Keratinocyte (primary cell): ENCODE measurements at regions not wholly inside any gene's neighbourhood (a gene's known extent, or its start where the extent isn't known, plus 50 kb on each side); places are given as distances from the start of the nearest gene placed in this dataset.

Experiments
- DNase-seq: peaks from one replicate; pipeline ENCODE4 v3.0.0-alpha.2; 2011; ENCODE audit warnings: low read depth, missing footprints, low spot score
- FAIRE-seq: peaks from 2 replicates; lab custom pipeline; 2011; peaks lifted over from hg19 to GRCh38; lab: Jason Lieb, UNC
- H2AFZ ChIP-seq: 2 replicates; pipeline ENCODE4 v1.6.0; 2012; ENCODE audit warnings: low read length, control low read depth, inconsistent platforms; ENCODE audit not compliant: control insufficient read depth
- H3K27ac ChIP-seq: 2 replicates; pipeline ENCODE4 v1.5.1; 2011; ENCODE audit warnings: low read length; ENCODE audit not compliant: control insufficient read depth, insufficient read depth
- H3K27me3 ChIP-seq: 3 replicates; pipeline ENCODE4 v1.6.0; 2011; ENCODE audit warnings: low read length; ENCODE audit not compliant: control insufficient read depth, insufficient read depth; ENCODE audit errors: extremely low read depth
- H3K36me3 ChIP-seq, 2 experiments: 2 replicates in 1 of 2; 3 replicates in 1 of 2; pipeline ENCODE4 v1.5.1; 2011; ENCODE audit warnings: low read length in 2 of 2, mild to moderate bottlenecking in 1 of 2; ENCODE audit not compliant: control insufficient read depth in 2 of 2, insufficient read depth in 2 of 2; ENCODE audit errors: extremely low read depth in 1 of 2
- H3K4me1 ChIP-seq: 3 replicates; pipeline ENCODE4 v1.5.1; 2011; ENCODE audit warnings: low read length; ENCODE audit not compliant: control insufficient read depth, insufficient read depth; ENCODE audit errors: extremely low read depth
- H3K4me2 ChIP-seq: 3 replicates; pipeline ENCODE4 v1.6.0; 2011; ENCODE audit warnings: low read depth, low read length; ENCODE audit not compliant: control insufficient read depth, insufficient read depth; ENCODE audit errors: extremely low read depth
- H3K4me3 ChIP-seq, 3 experiments: fragments of 200-600 bp in 1 of 3; sonication (generic) in 1 of 3; 2 replicates in 2 of 3; 3 replicates in 1 of 3; pipeline ENCODE4 v1.5.1; 2011 to 2016; ENCODE audit warnings: low read length in 3 of 3, mild to moderate bottlenecking in 3 of 3, control low read depth in 2 of 3, inconsistent platforms in 1 of 3, low read depth in 1 of 3, mixed read lengths in 1 of 3, mixed run types in 1 of 3, moderate library complexity in 1 of 3; ENCODE audit not compliant: control insufficient read depth in 2 of 3, insufficient read depth in 2 of 3; ENCODE audit errors: extremely low read depth in 1 of 3
- H3K79me2 ChIP-seq: 2 replicates; pipeline ENCODE4 v1.6.0; 2012; ENCODE audit warnings: low read length; ENCODE audit not compliant: control insufficient read depth, insufficient read depth
- H3K9ac ChIP-seq: 3 replicates; pipeline ENCODE4 v1.6.0; 2011; ENCODE audit warnings: low read length; ENCODE audit not compliant: control insufficient read depth, insufficient read depth; ENCODE audit errors: extremely low read depth
- H3K9me1 ChIP-seq: 3 replicates; pipeline ENCODE4 v1.6.0; 2011; ENCODE audit warnings: low read length; ENCODE audit not compliant: control insufficient read depth, insufficient read depth; ENCODE audit errors: extremely low read depth
- H3K9me3 ChIP-seq: 2 replicates; pipeline ENCODE4 v1.5.1; 2012; ENCODE audit warnings: low read depth, low read length; ENCODE audit not compliant: control insufficient read depth
- H4K20me1 ChIP-seq: 3 replicates; pipeline ENCODE4 v1.6.0; 2011; ENCODE audit warnings: low read length; ENCODE audit not compliant: control insufficient read depth, insufficient read depth; ENCODE audit errors: extremely low read depth
- CTCF ChIP-seq, 3 experiments: IDR thresholded peaks in 1 of 3; conservative IDR thresholded peaks in 1 of 3; optimal IDR thresholded peaks in 1 of 3; 2 replicates in 2 of 3; 3 replicates in 1 of 3; pipeline versions ENCODE3 to v1.5.1; 2011; ENCODE audit warnings: low read length in 3 of 3, mild to moderate bottlenecking in 3 of 3, moderate library complexity in 2 of 3, control low read depth in 1 of 3, inconsistent platforms in 1 of 3; ENCODE audit not compliant: insufficient read depth in 2 of 3; ENCODE audit errors: extremely low read depth in 1 of 3
- EZH2 ChIP-seq: IDR thresholded peaks from one replicate; pipeline ENCODE4 v1.6.1; 2012; ENCODE audit warnings: inconsistent platforms, mild to moderate bottlenecking, low read length, moderate library complexity
- dilution Hi-C: fragments of 300-500 bp; cut with MboI; formaldehyde crosslinking; loops from one replicate; pipeline ENCODE4 v1.7.0; 2020; ENCODE audit warnings: low sequenced_read_pairs; ENCODE audit not compliant: extremely low pct_ligation_motif_present

GRCh38 chr3:152109038-152109437 lies 159.7 kb upstream of the MBNL1 start:
- Histone ChIP-seq H3K4me1 (no peaks in the 10 kb centered on the region), H3K9ac (no peak overlapping the region), H3K36me3 (no peaks in the 10 kb centered on the region), H3K4me2 (no peak overlapping the region), H2AFZ (no peak overlapping the region), H3K27me3 (no peaks in the 10 kb centered on the region), H3K9me3 (no peaks in the 10 kb centered on the region), H3K27ac (no peak overlapping the region), H3K9me1 (no peaks in the 10 kb centered on the region), H3K4me3 (no peak overlapping the region), H4K20me1 (no peaks in the 10 kb centered on the region), H3K79me2 (no peaks in the 10 kb centered on the region)
- no peak for TF ChIP-seq EZH2
- TF ChIP-seq CTCF (optimal IDR thresholded peaks at IDR 0.05 in 1 of 3, IDR thresholded peaks at IDR 0.05 in 1 of 3, conservative IDR thresholded peaks at IDR 0.05 in 1 of 3; ENCODE audit: extremely low read depth in 1 of 3, insufficient read depth in 2 of 3, low read length in 3 of 3): no peak
- FAIRE-seq (no peak), DNase-seq (no peak)
- dilution Hi-C loops: no loop called here

GRCh38 chr3:152113413-152113812 lies 155.3 kb upstream of the MBNL1 start:
- no peaks in the 10 kb centered on the region for H4K20me1 ChIP-seq
- FAIRE-seq (no peak), DNase-seq (no peak)
- H3K9me1 ChIP-seq: no peaks in the 10 kb centered on the region
- dilution Hi-C loops: no loop called here
- H3K9ac ChIP-seq: no peak overlapping the region
- TF ChIP-seq EZH2: no peak
- no peak for TF ChIP-seq CTCF (optimal IDR thresholded peaks at IDR 0.05 in 1 of 3, IDR thresholded peaks at IDR 0.05 in 1 of 3, conservative IDR thresholded peaks at IDR 0.05 in 1 of 3; ENCODE audit: extremely low read depth in 1 of 3, insufficient read depth in 2 of 3, low read length in 3 of 3)
- no peaks in the 10 kb centered on the region for H3K36me3 ChIP-seq
- H3K79me2 ChIP-seq: no peaks in the 10 kb centered on the region
- H3K27ac ChIP-seq: no peak overlapping the region
- no peak overlapping the region for H3K4me3 ChIP-seq
- no peaks in the 10 kb centered on the region for H3K27me3 ChIP-seq
- no peaks in the 10 kb centered on the region for H3K9me3 ChIP-seq
- H3K4me1 ChIP-seq: no peaks in the 10 kb centered on the region
- H2AFZ ChIP-seq: no peak overlapping the region
- H3K4me2 ChIP-seq: no peak overlapping the region
